ENCODE measurements at regions not wholly inside any gene's neighbourhood (a gene's known extent, or its start where the extent isn't known, plus 50 kb on each side); places are given as distances from the start of the nearest gene placed in this dataset.

GRCh38 chr4:162341533-162341932 is 177.7 kb upstream of the FSTL5 start:
- no peak for DNase-seq

- DNase-seq: no peak
Measured at GRCh38 chr4:162323919-162324318, 160.1 kb upstream of the FSTL5 start.

- DNase-seq: no peak
Measured at GRCh38 chr4:162322054-162322453, 158.3 kb upstream of the FSTL5 start.

GRCh38 chr4:162285753-162286152 is 122.0 kb upstream of the FSTL5 start:
- no peak for DNase-seq

GRCh38 chr4:162282684-162283083 is 118.9 kb upstream of the FSTL5 start:
- DNase-seq: no peak

GRCh38 chr4:162274354-162274753 is 110.6 kb upstream of the FSTL5 start:
- DNase-seq: no peak

GRCh38 chr4:162272215-162272614 is 108.4 kb upstream of the FSTL5 start:
- DNase-seq: no peak

- no peak for DNase-seq
Measured at GRCh38 chr4:162268911-162269310, 105.1 kb upstream of the FSTL5 start.

GRCh38 chr4:162265802-162266201 is 102.0 kb upstream of the FSTL5 start:
- DNase-seq: no peak

GRCh38 chr4:162245051-162245450 is 81.3 kb upstream of the FSTL5 start:
- DNase-seq: no peak

- no peak for DNase-seq
Measured at GRCh38 chr4:162241857-162242256, 78.1 kb upstream of the FSTL5 start.

- DNase-seq: no peak
Measured at GRCh38 chr4:162239992-162240769, 76.4 kb upstream of the FSTL5 start.

GRCh38 chr4:162237676-162238075 is 73.9 kb upstream of the FSTL5 start:
- DNase-seq: no peak

GRCh38 chr4:162234595-162234994 is 70.8 kb upstream of the FSTL5 start:
- no peak for DNase-seq

- no peak for DNase-seq
Measured at GRCh38 chr4:162232349-162232748, 68.5 kb upstream of the FSTL5 start.

GRCh38 chr4:162229670-162230069 is 65.9 kb upstream of the FSTL5 start:
- no peak for DNase-seq

GRCh38 chr4:162221148-162221547 is 57.3 kb upstream of the FSTL5 start:
- DNase-seq: no peak

Measured in NCI-H526 treated with DMSO at 0.1 percent for 48 hours (cell line).